Sigmoid colon (tissue), 4 donors: ENCODE measurements at regions not wholly inside any gene's neighbourhood (a gene's known extent, or its start where the extent isn't known, plus 50 kb on each side); places are given as distances from the start of the nearest gene placed in this dataset.

Experiments used
- EP300 ChIP-seq, 4 donors: sonication (generic); formaldehyde crosslinking; IDR thresholded peaks; one replicate each; pipeline ENCODE4 v1.6.1; 2017; ENCODE audit warnings: antibody characterized with exemption in 4 of 4
- POLR2A ChIP-seq, 2 donors: fragments of 450-650 bp; IDR thresholded peaks; one replicate each; pipeline ENCODE4 v1.6.1; 2016; ENCODE audit warnings: antibody characterized with exemption in 2 of 2, mild to moderate bottlenecking in 2 of 2, moderate library complexity in 2 of 2
- POLR2AphosphoS5 ChIP-seq, 4 donors: sonication (generic); formaldehyde crosslinking; IDR thresholded peaks; one replicate each; pipeline ENCODE4 v1.6.1; 2017; ENCODE audit warnings: antibody characterized with exemption in 4 of 4
- TF ChIP-seq, protein P1 (sequence below), 4 experiments: fragments of 450-650 bp in 3 of 4; fragments of 200-600 bp in 1 of 4; IDR thresholded peaks; one replicate each; pipeline ENCODE4 v1.5.1; 2016 to 2019; ENCODE audit warnings: antibody characterized with exemption in 4 of 4, mild to moderate bottlenecking in 3 of 4, moderate library complexity in 2 of 4

DNA sequence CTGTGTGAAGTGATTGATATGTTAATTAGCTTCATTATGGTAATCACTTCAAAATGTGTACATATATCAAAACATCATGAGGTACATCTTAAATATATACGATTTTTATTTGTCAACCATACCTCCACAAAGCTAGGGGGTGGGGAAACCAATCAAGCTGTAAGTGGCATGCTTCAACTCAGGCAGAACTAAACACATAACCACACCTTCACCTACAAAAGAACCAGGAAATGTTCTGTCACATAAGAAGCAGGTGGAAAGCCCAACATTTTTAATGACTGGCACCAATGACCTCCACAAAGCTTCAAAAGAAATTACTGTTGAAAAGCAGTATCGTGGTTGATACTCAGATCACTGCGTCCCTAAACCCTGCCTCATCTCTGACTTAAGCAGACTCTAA, 867.7 kb upstream of the EEF2KMT start:
- TF ChIP-seq, protein P1, sequence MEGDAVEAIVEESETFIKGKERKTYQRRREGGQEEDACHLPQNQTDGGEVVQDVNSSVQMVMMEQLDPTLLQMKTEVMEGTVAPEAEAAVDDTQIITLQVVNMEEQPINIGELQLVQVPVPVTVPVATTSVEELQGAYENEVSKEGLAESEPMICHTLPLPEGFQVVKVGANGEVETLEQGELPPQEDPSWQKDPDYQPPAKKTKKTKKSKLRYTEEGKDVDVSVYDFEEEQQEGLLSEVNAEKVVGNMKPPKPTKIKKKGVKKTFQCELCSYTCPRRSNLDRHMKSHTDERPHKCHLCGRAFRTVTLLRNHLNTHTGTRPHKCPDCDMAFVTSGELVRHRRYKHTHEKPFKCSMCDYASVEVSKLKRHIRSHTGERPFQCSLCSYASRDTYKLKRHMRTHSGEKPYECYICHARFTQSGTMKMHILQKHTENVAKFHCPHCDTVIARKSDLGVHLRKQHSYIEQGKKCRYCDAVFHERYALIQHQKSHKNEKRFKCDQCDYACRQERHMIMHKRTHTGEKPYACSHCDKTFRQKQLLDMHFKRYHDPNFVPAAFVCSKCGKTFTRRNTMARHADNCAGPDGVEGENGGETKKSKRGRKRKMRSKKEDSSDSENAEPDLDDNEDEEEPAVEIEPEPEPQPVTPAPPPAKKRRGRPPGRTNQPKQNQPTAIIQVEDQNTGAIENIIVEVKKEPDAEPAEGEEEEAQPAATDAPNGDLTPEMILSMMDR (IDR thresholded peaks at IDR 0.05) = no peak
- TF ChIP-seq POLR2A (IDR thresholded peaks at IDR 0.05) (no peak), EP300 (IDR thresholded peaks at IDR 0.05) (no peak), POLR2AphosphoS5 (IDR thresholded peaks at IDR 0.05) (no peak)
